Osteoblast (primary cell): ENCODE measurements at regions not wholly inside any gene's neighbourhood (a gene's known extent, or its start where the extent isn't known, plus 50 kb on each side); places are given as distances from the start of the nearest gene placed in this dataset.

ENCODE experiments used
- DNase-seq: peaks from one replicate; pipeline ENCODE4 v3.0.0; 2011; ENCODE audit warnings: low spot score, mixed read lengths; ENCODE audit not compliant: insufficient read length; ENCODE audit errors: missing footprints
- H2AFZ ChIP-seq: 2 replicates; pipeline ENCODE4 v1.6.0; 2011; ENCODE audit warnings: mild to moderate bottlenecking, low read length
- H3K27ac ChIP-seq: 2 replicates; pipeline ENCODE4 v1.5.1; 2011; ENCODE audit warnings: mild to moderate bottlenecking, low read depth, low read length, moderate library complexity
- H3K27me3 ChIP-seq: 2 replicates; pipeline ENCODE4 v1.6.0; 2012; ENCODE audit warnings: mild to moderate bottlenecking, control low read depth, inconsistent platforms, low read length, moderate library complexity; ENCODE audit not compliant: insufficient read depth
- H3K36me3 ChIP-seq: 2 replicates; pipeline ENCODE4 v1.5.1; 2011; ENCODE audit warnings: mild to moderate bottlenecking, low read length, control low read depth, moderate library complexity; ENCODE audit not compliant: insufficient read depth
- H3K4me1 ChIP-seq: 2 replicates; pipeline ENCODE4 v1.5.1; 2011; ENCODE audit warnings: mild to moderate bottlenecking, low read length, control low read depth, moderate library complexity; ENCODE audit not compliant: insufficient read depth
- H3K4me2 ChIP-seq: 2 replicates; pipeline ENCODE4 v1.6.0; 2011; ENCODE audit warnings: mild to moderate bottlenecking, low read length; ENCODE audit not compliant: insufficient read depth
- H3K4me3 ChIP-seq: fragments of 200-600 bp; sonication (generic); 3 replicates; pipeline ENCODE4 v1.5.1; 2012; ENCODE audit warnings: mild to moderate bottlenecking, low read length, inconsistent platforms; ENCODE audit not compliant: insufficient read depth
- H3K79me2 ChIP-seq: 2 replicates; pipeline ENCODE4 v1.6.0; 2012; ENCODE audit warnings: mild to moderate bottlenecking, low read length, control low read depth, inconsistent platforms; ENCODE audit not compliant: insufficient read depth
- H3K9me3 ChIP-seq: 2 replicates; pipeline ENCODE4 v1.5.1; 2011; ENCODE audit warnings: low read depth, low read length, control low read depth
- H4K20me1 ChIP-seq: 2 replicates; pipeline ENCODE4 v1.6.0; 2012; ENCODE audit warnings: mild to moderate bottlenecking, low read length, control low read depth; ENCODE audit not compliant: insufficient read depth
- TF ChIP-seq, protein P1 (sequence below): IDR thresholded peaks from 2 replicates; pipeline ENCODE4 v1.5.1; 2011; ENCODE audit warnings: mild to moderate bottlenecking, low read depth, low read length, moderate library complexity; ENCODE audit errors: extremely low read depth

GRCh38 chr3:188940573-188940932, 231.2 kb upstream of the TPRG1 start:
- Histone ChIP-seq H3K79me2 (no peaks in the 10 kb centered on the region), H3K36me3 (no peaks in the 10 kb centered on the region)
- TF ChIP-seq, protein P1, sequence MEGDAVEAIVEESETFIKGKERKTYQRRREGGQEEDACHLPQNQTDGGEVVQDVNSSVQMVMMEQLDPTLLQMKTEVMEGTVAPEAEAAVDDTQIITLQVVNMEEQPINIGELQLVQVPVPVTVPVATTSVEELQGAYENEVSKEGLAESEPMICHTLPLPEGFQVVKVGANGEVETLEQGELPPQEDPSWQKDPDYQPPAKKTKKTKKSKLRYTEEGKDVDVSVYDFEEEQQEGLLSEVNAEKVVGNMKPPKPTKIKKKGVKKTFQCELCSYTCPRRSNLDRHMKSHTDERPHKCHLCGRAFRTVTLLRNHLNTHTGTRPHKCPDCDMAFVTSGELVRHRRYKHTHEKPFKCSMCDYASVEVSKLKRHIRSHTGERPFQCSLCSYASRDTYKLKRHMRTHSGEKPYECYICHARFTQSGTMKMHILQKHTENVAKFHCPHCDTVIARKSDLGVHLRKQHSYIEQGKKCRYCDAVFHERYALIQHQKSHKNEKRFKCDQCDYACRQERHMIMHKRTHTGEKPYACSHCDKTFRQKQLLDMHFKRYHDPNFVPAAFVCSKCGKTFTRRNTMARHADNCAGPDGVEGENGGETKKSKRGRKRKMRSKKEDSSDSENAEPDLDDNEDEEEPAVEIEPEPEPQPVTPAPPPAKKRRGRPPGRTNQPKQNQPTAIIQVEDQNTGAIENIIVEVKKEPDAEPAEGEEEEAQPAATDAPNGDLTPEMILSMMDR: no peak

GRCh38 chr3:188941103-188941502, 230.7 kb upstream of the TPRG1 start:
- Histone ChIP-seq H3K4me1 (no peaks in the 10 kb centered on the region), H4K20me1 (no peaks in the 10 kb centered on the region), H3K4me2 (no peak overlapping the region)

More at GRCh38 chr3:188940573-188940932, 231.2 kb upstream of the TPRG1 start:
- Histone ChIP-seq H3K27me3 (no peaks in the 10 kb centered on the region), H2AFZ (no peak overlapping the region), H4K20me1 (no peaks in the 10 kb centered on the region), H3K27ac (no peak overlapping the region), H3K4me1 (no peaks in the 10 kb centered on the region), H3K9me3 (no peaks in the 10 kb centered on the region), H3K4me3 (no peak overlapping the region), H3K4me2 (no peak overlapping the region)
- no peak for DNase-seq

GRCh38 chr3:188942191-188942590, 229.6 kb upstream of the TPRG1 start:
- no peaks in the 10 kb centered on the region for H3K4me1 ChIP-seq
- H2AFZ ChIP-seq: no peak overlapping the region

More at GRCh38 chr3:188941103-188941502, 230.7 kb upstream of the TPRG1 start:
- TF ChIP-seq, protein P1: no peak
- Histone ChIP-seq H3K9me3 (no peaks in the 10 kb centered on the region), H3K79me2 (no peaks in the 10 kb centered on the region), H3K36me3 (no peaks in the 10 kb centered on the region), H3K4me3 (no peak overlapping the region), H3K27me3 (no peaks in the 10 kb centered on the region), H3K27ac (no peak overlapping the region), H2AFZ (no peak overlapping the region)
- DNase-seq: no peak

GRCh38 chr3:188943591-188943990, 228.2 kb upstream of the TPRG1 start:
- Histone ChIP-seq H4K20me1 (no peaks in the 10 kb centered on the region), H3K27ac (no peak overlapping the region), H3K27me3 (no peaks in the 10 kb centered on the region), H3K4me3 (no peak overlapping the region), H3K4me2 (no peak overlapping the region), H3K79me2 (no peaks in the 10 kb centered on the region), H3K9me3 (no peaks in the 10 kb centered on the region), H3K36me3 (no peaks in the 10 kb centered on the region), H2AFZ (no peak overlapping the region), H3K4me1 (peaks cover 7% of the 10 kb centered on the region)
- peak; percentile 47 for DNase-seq
- TF ChIP-seq, protein P1: no peak

More at GRCh38 chr3:188942191-188942590, 229.6 kb upstream of the TPRG1 start:
- Histone ChIP-seq H3K4me3 (no peak overlapping the region), H3K79me2 (no peaks in the 10 kb centered on the region), H3K27me3 (no peaks in the 10 kb centered on the region), H3K36me3 (no peaks in the 10 kb centered on the region), H3K27ac (no peak overlapping the region), H3K4me2 (no peak overlapping the region), H3K9me3 (no peaks in the 10 kb centered on the region), H4K20me1 (no peaks in the 10 kb centered on the region)
- DNase-seq: no peak
- TF ChIP-seq, protein P1: no peak
